DOHH2 (cell line): ENCODE measurements at regions not wholly inside any gene's neighbourhood (a gene's known extent, or its start where the extent isn't known, plus 50 kb on each side); places are given as distances from the start of the nearest gene placed in this dataset.

ENCODE experiments used
- CTCF ChIP-seq: fragments of 200-600 bp; sonication (generic); IDR thresholded peaks from one replicate; pipeline ENCODE4 v1.5.1; 2014; ENCODE audit warnings: antibody characterized with exemption, mild to moderate bottlenecking, low read depth, low read length; ENCODE audit not compliant: poor library complexity, severe bottlenecking
- EZH2phosphoT487 ChIP-seq: fragments of 200-600 bp; sonication (generic); IDR thresholded peaks from 2 replicates; pipeline ENCODE4 v1.6.1; 2017; ENCODE audit warnings: borderline replicate concordance, mild to moderate bottlenecking, antibody characterized with exemption, low read length, moderate library complexity, mixed read lengths

- TF ChIP-seq EZH2phosphoT487 (no peak), CTCF (no peak)
These were observed 99.8 kb upstream of the TMTC1 start for GRCh38 chr12:29883525-29883924.
